ENCODE measurements at regions not wholly inside any gene's neighbourhood (a gene's known extent, or its start where the extent isn't known, plus 50 kb on each side); places are given as distances from the start of the nearest gene placed in this dataset.
A peak's percentile ranks its signal among the peaks of the same experiment; 100 is the strongest.
"Not testable (repeated sequence)": the region's sequence is repeated elsewhere in the genome, so short reads cannot be mapped to it uniquely, and the experiment has no call there.

DNA sequence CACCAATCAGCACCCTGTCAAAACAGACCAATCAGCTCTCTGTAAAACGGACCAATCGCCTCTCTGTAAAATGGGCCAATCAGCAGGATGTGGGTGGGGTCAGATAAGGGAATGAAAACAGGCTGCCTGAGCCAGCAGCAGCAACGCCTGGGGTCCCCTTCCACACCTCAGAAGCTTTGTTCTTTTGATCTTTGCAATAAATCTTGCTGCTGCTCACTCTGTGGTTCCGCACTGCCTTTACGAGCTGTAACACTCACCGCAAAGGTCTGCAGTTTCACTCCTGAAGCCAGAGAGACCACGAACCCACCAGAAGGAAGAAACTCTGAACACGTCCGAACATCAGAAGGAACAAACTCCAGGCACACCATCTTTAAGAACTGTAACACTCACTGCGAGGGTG, 251.4 kb downstream of the ZIC4 start:
- DNase-seq (ENCODE audit: low spot score): not testable (repeated sequence)

DNA sequence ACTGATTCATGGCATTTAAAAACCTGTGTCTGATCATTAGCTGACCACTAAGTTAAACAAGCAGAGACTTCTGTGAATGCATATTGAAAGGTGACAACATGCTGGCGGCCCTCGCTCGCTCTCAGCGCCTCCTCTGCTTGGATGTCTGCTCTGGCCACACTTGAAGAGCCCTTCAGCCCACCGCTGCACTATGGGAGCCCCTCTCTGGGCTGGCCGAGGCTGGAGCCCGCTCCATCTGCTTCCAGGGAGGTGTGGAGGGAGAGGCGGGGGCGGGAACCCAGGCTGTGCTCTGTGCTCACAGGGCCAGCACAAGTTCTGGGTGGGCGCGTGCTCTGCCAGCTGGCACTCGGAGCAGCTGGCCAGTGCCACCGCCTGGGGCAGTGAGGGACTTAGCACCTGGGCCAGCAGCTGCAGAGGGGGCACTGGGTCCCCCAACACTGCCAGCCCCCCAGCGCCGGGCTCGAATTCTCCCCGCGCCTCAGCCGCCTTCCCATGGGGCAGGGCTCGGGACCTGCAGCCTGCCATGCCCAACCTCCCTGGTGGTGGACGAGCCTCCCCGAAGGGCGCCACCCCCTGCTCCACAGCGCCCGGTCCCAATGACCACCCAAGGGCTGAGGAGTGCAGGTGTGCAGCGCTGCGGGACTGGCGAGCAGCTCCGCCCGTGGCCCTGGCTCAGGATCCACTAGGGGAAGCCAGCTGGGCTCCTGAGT, 252.4 kb downstream of the ZIC4 start:
- DNase-seq (ENCODE audit: low spot score): no peak

DNA sequence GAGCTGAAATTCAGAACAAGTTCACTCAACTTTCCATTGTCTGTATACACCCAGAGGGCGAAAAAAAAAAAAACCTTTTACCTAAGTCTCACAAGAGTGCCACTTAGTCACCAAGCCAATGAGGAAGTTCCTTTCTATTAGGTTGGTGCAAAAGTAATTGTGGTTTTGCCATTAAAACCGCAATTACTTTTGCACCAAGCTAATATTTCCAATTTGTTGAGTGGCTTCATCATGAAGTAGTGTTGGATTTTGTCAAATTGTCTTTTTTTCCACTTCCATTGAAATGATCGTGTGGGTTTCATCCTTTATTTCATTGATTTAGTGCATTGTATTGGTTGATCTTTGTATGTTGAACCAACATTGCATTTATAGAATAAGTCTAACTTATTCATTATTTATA, 253.9 kb downstream of the ZIC4 start:
- no peak for DNase-seq (ENCODE audit: low spot score)

DNA sequence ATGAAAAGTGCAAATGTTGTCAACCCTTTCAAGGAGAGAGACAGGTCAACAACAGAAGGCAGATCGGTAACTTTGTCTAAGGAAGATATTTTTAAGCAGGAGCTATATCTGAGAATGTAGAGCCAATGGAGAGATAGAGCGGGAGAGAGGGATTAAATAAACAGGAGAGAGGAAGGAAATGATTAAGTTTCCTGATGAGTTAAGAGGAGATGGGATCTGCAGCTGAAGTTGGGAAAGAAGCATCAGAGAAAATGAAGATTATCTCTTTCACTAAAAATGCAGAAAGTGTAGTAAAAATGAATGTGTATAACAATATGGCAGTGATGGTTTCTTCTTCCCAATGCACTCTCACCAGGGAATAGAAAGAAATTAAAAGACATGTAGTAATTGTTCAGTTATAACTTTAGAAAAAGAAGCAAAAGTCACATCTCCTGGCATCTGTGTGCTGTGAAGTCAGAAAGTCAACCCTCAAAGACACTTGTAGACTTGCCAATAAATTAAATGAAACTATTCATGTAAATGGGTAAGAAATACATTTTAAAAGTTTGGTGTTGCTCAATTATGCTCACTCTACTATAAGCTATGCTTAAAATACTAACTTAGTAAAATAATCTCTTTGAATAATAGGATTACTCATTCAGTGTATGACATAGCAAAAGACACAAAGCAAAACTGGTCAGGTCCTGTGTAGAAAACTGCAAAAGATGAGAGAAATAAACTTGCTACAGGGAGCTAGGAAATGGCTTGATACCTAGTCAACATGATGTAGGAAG, 264.6 kb downstream of the ZIC4 start:
- DNase-seq (ENCODE audit: low spot score): no peak

DNA sequence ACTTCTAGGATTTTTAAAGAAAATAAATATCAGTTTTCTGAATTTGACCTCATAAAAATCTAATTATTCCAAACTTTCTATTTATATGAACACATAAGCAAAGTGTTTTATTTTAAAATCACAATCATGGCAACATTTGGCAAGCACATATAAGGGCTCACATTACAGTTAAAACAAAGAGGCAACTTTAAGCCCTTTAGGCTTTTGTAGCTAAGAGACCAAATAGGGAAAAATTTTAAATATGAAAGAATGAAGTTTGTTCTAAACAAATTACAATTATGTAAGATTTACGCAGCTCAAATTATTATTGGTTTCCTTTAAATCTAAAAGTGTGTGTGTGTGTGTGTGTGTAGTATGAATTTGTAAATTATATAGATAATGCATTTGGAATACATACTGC, 267.0 kb downstream of the ZIC4 start:
- DNase-seq (ENCODE audit: low spot score): no peak

DNA sequence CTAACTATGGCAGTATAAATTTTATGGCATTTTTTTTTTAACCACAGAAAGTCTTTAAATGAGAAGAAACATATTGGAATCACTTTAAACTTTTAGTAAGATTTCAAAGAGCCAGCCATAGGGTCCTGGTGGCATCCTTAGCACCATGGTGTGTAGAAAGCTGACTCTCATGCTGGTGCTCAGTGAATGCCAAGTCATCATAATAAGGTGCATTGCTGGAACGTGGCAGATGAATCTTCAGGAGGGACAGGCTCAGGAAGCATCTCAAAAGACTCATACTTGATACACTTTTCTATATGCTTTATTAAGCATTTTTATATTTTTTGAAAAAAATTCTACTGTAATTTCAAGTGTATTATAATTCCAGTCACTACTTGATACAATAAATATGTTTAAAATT, 274.2 kb downstream of the ZIC4 start:
- no peak for DNase-seq (ENCODE audit: low spot score)

DNA sequence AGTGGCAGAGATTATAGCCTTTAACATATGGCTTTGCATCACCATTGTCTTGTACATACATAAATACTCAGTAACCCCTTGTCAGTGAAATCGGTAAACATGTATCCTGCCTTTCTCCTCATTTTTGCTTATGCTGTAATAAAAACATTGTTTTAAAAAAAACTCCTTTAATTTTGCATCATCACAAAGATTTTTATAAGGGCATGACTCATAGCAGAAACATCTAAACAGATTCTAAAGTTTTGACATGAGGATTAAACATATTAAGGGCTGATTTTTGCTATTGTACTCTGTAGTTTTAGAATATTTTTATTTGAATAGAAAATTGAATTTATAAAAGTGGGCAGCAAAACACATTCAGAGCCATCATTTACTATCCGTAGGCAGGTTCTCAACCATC, 275.9 kb downstream of the ZIC4 start:
- no peak for DNase-seq (ENCODE audit: low spot score)

DNA sequence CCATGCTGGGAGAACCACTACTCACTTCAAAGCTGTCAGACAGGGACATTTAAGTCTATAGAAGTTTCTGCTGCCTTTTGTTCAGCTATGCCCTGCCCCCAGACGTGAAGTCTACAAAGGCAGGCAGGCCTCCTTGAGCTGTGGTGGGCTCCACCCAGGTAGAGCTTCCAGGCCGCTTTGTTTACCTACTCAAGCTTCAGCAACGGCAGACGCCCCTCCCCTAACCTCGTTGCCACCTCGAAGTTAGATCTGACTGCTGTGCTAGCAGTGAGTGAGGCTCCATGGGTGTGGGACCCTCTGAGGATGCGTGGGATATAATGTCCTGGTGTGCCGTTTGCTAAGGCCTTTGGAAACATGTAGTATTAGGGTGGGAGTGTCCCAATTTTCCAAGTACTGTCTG, 276.7 kb downstream of the ZIC4 start:
- DNase-seq (ENCODE audit: low spot score): no peak

DNA sequence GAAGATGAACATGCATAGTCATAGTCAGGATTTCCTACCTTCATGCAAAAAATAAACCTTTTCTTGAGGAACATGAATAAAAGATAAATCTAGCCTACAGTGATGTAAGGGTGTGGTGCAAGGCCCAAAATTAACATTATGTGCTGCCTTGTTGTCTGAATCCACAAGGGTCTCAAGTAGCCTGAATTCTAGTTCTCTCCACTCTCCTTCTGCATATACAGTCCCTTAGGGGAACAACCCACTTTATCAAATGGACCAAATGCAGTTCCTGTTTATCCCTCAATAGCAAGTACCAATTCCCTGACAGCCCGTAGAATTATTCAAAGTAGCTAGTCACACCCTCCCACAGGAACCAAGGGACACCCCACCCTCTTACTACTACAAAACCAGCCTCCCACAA, 284.0 kb downstream of the ZIC4 start:
- no peak for DNase-seq (ENCODE audit: low spot score)

DNA sequence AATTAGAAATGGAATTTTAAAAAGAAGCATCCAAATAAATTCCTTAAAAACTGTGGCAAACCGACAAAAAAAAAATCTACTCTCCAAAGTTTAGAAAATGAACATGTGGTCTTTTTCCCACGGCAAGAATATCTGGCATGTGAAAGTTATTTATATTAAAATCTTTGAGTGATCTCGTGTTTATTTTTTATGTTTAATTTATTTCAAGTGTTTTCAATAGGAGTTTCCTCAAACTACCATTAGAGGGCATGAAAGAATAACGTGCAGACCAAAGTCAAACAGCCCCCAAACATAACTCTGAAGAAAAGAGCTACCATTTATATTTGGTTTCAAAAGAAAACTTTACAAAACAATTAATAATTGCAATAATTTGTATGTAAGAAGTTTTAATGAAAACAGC, 286.4 kb downstream of the ZIC4 start:
- DNase-seq (ENCODE audit: low spot score): no peak

DNA sequence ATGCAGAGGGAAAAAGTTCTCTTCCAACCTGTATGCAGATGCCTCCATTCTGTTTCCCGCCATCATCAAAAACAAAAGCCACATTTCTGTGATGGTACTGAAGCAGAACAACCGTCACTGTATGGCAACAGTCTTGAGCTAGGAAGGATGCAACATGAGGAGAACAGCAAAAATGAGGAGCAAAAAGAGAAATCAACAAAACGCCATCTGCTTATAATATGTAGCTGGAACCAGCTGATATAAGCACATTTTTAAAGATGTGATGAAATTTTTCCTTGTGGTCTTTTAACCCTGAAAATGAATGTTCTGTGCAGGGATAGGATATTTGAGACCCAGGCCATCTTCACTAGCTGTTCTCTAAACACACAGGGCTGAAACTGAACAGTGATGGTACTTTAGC, 287.0 kb downstream of the ZIC4 start:
- DNase-seq (ENCODE audit: low spot score): no peak

DNA sequence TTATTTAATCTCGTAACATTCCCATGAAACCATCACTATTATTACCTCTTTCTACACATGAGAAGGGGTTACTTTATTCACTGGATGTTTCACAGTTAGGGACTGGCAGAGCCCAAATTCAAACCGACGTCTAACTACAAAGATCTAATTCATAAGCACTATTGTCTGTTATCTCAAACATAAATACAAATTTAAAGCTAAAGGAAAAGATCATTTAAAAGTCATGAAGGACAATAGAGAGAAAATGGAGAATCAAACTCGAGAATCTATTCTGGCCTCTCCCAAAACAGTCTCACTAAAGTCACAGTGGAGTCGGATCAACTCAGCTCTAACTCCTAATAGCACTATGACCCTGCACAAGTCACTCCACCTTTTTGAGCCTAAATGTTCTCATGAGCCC, 287.7 kb downstream of the ZIC4 start:
- no peak for DNase-seq (ENCODE audit: low spot score)

DNA sequence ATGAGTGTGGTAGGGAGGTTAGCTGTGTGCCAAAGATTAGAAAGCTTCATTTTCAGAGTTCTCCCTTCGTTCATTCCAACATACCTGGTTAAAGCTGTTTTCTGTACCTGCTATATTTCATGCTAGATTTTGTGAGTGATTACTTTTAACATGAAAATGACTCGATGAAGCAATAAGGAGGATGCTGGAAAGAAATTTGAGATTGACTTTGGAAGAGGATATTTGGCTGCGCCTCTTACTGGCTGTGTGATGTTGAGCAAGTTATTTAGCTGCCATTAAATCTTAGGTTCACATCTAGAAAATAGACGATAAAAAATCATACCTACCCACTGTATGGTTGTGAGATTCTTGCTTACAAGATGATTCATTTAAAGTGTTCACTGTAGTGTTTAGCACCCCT, 288.7 kb downstream of the ZIC4 start:
- no peak for DNase-seq (ENCODE audit: low spot score)

DNA sequence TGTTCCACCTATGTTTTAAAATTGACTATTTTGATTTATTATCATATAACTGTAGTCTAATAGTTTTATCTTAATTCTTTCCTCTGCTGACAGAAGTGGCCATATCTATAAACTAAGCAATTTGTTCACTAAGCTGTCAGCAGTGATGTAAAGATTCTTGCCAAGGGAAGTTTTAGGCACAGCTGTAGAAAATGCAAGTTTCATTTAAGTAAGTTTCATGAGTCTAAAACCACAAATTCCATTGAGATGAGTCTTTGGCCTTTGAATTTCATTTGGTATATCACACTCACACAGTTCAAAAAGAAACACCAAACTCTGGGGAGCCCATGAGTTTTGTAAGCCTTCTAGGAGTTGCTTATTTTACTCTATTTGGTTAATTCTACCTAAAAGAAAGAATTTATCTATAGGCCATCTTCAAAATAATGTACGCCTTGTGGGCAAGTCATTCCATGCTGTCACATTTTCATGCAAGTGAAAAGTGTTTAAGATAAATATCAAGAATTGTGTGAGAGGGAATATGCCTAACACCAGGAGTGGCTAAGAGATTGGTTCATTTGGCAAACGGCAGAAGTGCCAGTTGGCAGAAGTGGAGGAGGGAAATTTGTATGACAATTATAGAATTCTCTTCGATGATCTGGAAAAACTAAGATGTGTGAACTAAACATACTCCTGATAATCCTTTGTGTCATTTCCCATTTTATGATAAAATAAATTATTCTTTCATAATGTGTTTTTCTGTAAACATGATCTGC, 292.9 kb downstream of the ZIC4 start:
- peak; percentile 49 for DNase-seq (ENCODE audit: low spot score)

DNA sequence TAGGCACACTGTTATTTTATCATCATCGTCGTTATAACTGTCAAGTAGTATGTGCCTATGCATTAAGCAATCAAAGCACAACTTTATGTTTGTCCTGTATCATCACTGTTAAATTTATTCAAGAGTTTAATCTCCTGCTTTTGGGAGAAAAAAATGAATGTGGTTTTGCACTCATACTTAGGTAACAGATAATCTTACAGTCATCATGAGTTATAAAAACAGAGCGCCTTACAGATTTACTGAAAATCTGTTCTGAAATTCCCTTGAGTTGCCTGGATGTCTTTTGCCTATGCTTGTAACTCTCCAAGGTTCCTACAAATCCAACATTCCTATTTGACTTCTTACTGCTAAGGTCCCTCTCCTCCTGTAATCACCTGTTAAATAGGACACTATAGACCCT, 307.3 kb downstream of the ZIC4 start:
- DNase-seq (ENCODE audit: low spot score): no peak

DNA sequence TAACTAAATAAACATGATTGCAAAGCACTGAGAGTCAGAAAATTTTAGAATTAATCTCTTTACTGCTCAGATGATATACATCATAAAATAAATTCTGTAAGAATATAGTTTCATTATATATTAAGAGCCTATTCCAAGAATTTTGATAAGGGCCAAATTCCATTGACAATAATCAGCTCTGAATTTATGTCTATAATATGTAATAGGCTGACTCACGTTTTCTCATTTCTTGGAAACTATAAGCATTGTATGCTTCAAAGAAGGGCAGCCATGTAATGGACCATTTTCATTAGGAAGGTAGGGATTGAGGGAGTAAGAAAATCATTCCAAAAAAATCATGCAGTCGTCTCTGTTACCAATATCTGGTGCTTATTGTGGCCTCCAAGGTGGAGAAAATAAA, 315.9 kb downstream of the ZIC4 start:
- DNase-seq (ENCODE audit: low spot score): no peak

DNA sequence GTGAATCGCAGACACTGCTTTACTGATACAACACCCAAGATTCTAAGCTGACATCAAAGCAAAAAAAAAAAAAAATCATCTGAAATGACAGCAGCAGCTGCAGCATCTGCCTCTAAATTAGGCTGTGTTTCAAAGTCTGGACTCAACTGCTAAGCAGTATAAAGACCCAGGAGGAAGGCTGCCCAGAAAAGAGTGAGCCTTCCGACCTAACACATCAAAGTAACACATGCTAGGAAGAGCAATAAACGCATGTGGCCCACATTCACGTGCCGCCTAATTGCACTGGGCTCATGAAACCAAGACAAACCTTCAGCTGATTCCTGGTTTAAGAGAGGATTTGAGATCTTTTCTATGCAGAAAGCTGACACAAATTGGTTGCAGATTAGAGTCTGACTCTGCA, 317.1 kb downstream of the ZIC4 start:
- no peak for DNase-seq (ENCODE audit: low spot score)

DNA sequence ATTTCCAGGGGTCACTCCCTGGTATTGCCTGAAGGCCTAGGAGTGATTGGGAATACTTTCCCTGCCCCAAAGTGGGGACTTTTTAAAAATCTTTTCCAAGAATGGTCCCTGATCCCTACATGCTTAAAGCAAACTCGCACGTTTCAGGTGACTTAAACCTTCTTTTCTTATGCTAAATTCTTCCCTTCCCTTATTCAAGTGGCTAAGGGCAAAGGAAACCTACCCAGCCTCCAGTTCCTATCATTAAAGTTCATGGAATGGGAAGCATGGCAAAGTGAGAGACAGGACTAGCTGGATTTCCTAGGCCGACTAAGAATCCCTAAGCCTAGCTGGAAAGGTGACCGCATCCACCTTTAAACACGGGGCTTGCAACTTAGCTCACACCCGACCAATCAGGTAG, 346.8 kb downstream of the ZIC4 start:
- DNase-seq (ENCODE audit: low spot score): not testable (repeated sequence)

DNA sequence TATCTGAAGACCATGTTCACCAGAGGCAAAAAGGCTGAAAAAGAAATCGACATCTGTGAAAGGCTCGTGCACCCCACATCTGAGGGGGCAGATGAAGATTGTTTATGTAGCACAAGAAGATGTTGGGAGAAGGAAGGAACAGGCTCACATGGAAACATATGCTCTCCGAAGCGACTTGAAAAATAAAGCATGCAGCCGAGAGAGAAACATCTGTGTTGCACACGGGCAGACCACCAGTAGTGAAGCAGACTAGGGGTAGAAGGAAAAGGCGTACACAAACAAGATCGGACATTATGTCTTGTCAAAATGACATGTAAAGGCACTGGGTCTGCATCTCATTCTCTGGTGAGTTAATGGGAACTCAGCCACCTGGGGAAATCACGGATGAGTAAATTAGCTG, 356.5 kb downstream of the ZIC4 start:
- no peak for DNase-seq (ENCODE audit: low spot score)

DNA sequence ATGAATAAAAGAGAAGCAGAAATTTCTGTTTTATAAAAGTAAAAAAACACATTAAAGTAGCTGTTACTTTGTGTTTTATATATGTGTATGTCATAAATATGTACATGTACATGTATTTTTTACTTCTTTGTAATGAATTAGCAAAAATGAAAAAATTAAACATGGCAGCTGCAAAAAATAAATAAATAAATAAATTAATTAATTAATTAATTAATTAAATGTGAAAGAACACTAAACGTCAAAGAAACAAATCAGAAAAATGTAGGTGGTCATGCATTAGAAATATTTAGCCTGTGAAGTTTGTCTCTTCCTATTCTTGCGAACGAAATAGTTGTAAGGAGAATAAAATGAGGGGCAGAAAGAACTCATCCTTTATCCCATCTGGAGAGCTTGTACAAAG, 357.0 kb downstream of the ZIC4 start:
- DNase-seq (ENCODE audit: low spot score): no peak

DNA sequence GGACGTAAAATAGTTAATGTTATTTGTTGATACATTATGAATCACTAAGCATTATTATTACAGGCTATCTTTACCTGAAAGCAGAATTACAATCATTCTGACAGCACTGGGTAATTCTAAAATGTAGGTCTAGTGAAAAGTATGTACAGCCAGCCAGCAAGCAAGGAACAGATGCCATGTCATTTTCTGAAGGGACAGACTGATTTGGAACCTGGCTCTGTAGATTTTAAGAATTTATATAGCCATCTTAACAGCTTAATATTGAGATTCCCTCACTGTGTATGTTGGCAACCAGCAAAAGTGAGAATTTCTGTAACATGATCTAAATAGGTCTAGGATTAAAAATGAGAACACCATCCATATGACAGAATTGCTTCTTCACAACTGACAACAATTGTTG, 359.4 kb downstream of the ZIC4 start:
- DNase-seq (ENCODE audit: low spot score): no peak

DNA sequence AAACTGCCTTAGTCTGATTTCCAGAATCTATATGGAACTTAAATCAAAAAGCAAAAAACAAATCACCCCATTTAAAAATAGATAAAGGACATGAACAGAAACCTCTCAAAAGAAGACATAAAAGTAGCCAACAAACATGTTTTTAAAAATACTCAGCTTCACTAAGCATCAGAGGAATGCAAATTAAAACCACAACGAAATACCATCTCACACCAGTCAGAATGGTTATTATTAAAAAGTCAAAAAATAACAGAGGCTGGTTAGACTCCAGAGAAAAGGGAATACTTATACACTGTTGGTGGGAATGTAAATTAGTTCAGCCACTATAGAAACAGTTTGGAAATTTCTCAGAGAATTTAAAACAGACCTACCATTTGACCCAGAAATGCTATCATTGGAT, 367.9 kb downstream of the ZIC4 start:
- no peak for DNase-seq (ENCODE audit: low spot score)

DNA sequence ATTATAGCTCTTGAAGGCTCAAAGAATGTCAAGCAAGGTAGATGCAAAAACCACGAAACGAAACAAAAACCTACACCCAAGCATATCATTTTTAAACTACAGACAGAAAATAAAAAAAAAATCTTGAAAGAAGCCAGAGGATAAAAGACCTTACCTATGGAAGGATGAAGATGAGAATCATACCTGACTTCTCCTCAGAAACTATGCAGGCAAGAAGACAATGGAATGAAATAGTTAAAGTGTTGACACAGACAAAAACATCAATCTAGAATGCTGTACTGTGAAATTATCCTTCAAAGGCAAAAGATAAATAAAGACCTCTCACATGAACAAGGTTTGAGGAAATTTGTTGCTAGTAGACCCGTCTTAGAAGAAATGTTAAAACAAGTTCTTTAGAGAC, 372.0 kb downstream of the ZIC4 start:
- no peak for DNase-seq (ENCODE audit: low spot score)

Data from kidney tubule cell (primary cell).